ENCODE measurements at regions not wholly inside any gene's neighbourhood (a gene's known extent, or its start where the extent isn't known, plus 50 kb on each side); places are given as distances from the start of the nearest gene placed in this dataset.

DNA sequence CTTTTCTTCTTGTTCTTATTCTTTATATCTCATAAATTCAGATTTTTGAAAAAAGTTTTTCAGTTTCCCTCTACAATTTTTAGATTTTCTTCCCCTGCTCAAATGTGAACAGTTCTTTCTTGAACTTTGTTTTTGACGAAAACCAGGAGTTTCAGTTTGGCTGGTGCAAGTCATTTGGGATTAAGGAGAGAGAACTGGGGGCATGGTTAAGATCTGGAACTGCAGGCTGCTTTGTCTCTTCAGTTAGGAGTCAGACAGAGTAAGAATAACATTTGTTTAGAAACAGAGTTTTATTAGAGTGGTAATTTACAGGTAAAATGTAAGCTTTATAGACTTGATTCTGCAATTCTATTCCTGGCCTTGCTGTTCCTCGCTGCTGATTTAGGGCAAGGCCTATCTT lies 310.5 kb upstream of the C2CD4B start:
- H3K9me3 ChIP-seq (ENCODE audit: control insufficient read depth, low read depth, low read length): no peaks in the 10 kb centered on the region
- no peak overlapping the region for H2AFZ ChIP-seq (ENCODE audit: control insufficient read depth, low read length)
- no peaks in the 10 kb centered on the region for H3K79me2 ChIP-seq (ENCODE audit: control insufficient read depth, insufficient read depth, low read length)
- H3K4me2 ChIP-seq (ENCODE audit: control insufficient read depth, extremely low read depth, insufficient read depth, low read depth, low read length): no peak overlapping the region
- FAIRE-seq: no peak
- no peak overlapping the region for H3K9ac ChIP-seq (ENCODE audit: control insufficient read depth, extremely low read depth, insufficient read depth, low read length)
- H4K20me1 ChIP-seq (ENCODE audit: control insufficient read depth, extremely low read depth, insufficient read depth, low read length): no peaks in the 10 kb centered on the region
- no peak overlapping the region for H3K27ac ChIP-seq (ENCODE audit: control insufficient read depth, insufficient read depth, low read length)
- TF ChIP-seq, protein P1, sequence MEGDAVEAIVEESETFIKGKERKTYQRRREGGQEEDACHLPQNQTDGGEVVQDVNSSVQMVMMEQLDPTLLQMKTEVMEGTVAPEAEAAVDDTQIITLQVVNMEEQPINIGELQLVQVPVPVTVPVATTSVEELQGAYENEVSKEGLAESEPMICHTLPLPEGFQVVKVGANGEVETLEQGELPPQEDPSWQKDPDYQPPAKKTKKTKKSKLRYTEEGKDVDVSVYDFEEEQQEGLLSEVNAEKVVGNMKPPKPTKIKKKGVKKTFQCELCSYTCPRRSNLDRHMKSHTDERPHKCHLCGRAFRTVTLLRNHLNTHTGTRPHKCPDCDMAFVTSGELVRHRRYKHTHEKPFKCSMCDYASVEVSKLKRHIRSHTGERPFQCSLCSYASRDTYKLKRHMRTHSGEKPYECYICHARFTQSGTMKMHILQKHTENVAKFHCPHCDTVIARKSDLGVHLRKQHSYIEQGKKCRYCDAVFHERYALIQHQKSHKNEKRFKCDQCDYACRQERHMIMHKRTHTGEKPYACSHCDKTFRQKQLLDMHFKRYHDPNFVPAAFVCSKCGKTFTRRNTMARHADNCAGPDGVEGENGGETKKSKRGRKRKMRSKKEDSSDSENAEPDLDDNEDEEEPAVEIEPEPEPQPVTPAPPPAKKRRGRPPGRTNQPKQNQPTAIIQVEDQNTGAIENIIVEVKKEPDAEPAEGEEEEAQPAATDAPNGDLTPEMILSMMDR (optimal IDR thresholded peaks at IDR 0.05 in 1 of 3, IDR thresholded peaks at IDR 0.05 in 1 of 3, conservative IDR thresholded peaks at IDR 0.05 in 1 of 3; ENCODE audit: extremely low read depth in 1 of 3, insufficient read depth in 2 of 3, low read length in 3 of 3): no peak
- no peak for TF ChIP-seq EZH2 (IDR thresholded peaks at IDR 0.05; ENCODE audit: low read length)
- no peaks in the 10 kb centered on the region for H3K9me1 ChIP-seq (ENCODE audit: control insufficient read depth, extremely low read depth, insufficient read depth, low read length)
- no peaks in the 10 kb centered on the region for H3K27me3 ChIP-seq (ENCODE audit: control insufficient read depth, extremely low read depth, insufficient read depth, low read length)
- no peaks in the 10 kb centered on the region for H3K36me3 ChIP-seq (ENCODE audit: control insufficient read depth in 2 of 2, extremely low read depth in 1 of 2, insufficient read depth in 2 of 2, low read length in 2 of 2)
- H3K4me3 ChIP-seq (ENCODE audit: control insufficient read depth in 2 of 3, extremely low read depth in 1 of 3, insufficient read depth in 2 of 3, low read depth in 1 of 3, low read length in 3 of 3): no peak overlapping the region
- H3K4me1 ChIP-seq (ENCODE audit: control insufficient read depth, extremely low read depth, insufficient read depth, low read length): no peaks in the 10 kb centered on the region
- DNase-seq (ENCODE audit: low read depth, low spot score): no peak
- dilution Hi-C loops (cut with MboI; ENCODE audit: extremely low pct_ligation_motif_present, low sequenced_read_pairs): no loop called here

DNA sequence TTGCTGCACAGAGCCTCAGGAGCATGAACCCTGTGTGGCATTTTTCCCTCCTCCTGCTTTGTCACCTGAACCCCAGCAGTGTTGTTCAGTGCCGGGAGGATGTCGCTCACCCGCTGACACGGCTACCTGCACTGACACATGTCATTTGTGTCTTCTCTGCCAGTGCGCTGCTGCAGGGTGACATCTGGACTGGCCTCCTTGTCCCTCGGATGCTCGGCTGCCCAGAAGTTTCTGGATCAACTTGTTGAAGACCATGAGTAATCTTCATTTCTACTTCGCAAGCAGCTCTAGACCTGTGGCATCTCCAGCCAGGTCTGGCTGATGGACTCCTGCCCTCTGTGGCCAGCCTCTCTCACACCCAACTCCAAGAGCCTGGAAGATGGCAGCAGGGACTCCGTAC lies 311.1 kb upstream of the C2CD4B start:
- dilution Hi-C loops (cut with MboI; ENCODE audit: extremely low pct_ligation_motif_present, low sequenced_read_pairs): no loop called here
- H3K27ac ChIP-seq (ENCODE audit: control insufficient read depth, insufficient read depth, low read length): no peak overlapping the region
- no peaks in the 10 kb centered on the region for H3K79me2 ChIP-seq (ENCODE audit: control insufficient read depth, insufficient read depth, low read length)
- H4K20me1 ChIP-seq (ENCODE audit: control insufficient read depth, extremely low read depth, insufficient read depth, low read length): no peaks in the 10 kb centered on the region
- H3K9me1 ChIP-seq (ENCODE audit: control insufficient read depth, extremely low read depth, insufficient read depth, low read length): no peaks in the 10 kb centered on the region
- H3K4me3 ChIP-seq (ENCODE audit: control insufficient read depth in 2 of 3, extremely low read depth in 1 of 3, insufficient read depth in 2 of 3, low read depth in 1 of 3, low read length in 3 of 3): no peak overlapping the region
- no peaks in the 10 kb centered on the region for H3K36me3 ChIP-seq (ENCODE audit: control insufficient read depth in 2 of 2, extremely low read depth in 1 of 2, insufficient read depth in 2 of 2, low read length in 2 of 2)
- H3K4me2 ChIP-seq (ENCODE audit: control insufficient read depth, extremely low read depth, insufficient read depth, low read depth, low read length): no peak overlapping the region
- H2AFZ ChIP-seq (ENCODE audit: control insufficient read depth, low read length): no peak overlapping the region
- TF ChIP-seq, protein P1 (optimal IDR thresholded peaks at IDR 0.05 in 1 of 3, IDR thresholded peaks at IDR 0.05 in 1 of 3, conservative IDR thresholded peaks at IDR 0.05 in 1 of 3; ENCODE audit: extremely low read depth in 1 of 3, insufficient read depth in 2 of 3, low read length in 3 of 3): no peak
- no peak for TF ChIP-seq EZH2 (IDR thresholded peaks at IDR 0.05; ENCODE audit: low read length)
- H3K27me3 ChIP-seq (ENCODE audit: control insufficient read depth, extremely low read depth, insufficient read depth, low read length): no peaks in the 10 kb centered on the region
- DNase-seq (ENCODE audit: low read depth, low spot score): no peak
- FAIRE-seq: no peak
- H3K4me1 ChIP-seq (ENCODE audit: control insufficient read depth, extremely low read depth, insufficient read depth, low read length): no peaks in the 10 kb centered on the region
- no peak overlapping the region for H3K9ac ChIP-seq (ENCODE audit: control insufficient read depth, extremely low read depth, insufficient read depth, low read length)
- H3K9me3 ChIP-seq (ENCODE audit: control insufficient read depth, low read depth, low read length): no peaks in the 10 kb centered on the region

All from keratinocyte (primary cell).